ENCODE measurements at regions not wholly inside any gene's neighbourhood (a gene's known extent, or its start where the extent isn't known, plus 50 kb on each side); places are given as distances from the start of the nearest gene placed in this dataset.

DNA sequence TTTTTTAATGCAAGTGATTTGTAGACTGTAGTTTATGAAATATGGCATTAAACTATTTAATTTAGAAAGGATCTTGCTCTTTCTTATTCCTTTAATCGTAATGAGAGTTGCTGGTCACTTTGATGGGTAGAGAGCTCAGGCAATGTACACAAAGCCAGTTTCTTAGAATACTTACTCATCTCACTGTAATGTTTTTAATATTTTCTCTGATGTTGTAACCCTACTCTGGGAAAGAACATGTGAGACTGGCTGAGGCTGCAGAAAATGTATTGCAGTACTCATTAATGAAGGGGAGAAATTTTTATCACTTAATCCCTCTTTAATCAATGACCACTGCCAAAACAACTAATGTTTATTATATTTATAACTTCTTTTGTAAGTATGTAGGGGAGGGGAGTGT is 479.4 kb upstream of the KCNMB2 start (continued):
- TF ChIP-seq, protein P1, sequence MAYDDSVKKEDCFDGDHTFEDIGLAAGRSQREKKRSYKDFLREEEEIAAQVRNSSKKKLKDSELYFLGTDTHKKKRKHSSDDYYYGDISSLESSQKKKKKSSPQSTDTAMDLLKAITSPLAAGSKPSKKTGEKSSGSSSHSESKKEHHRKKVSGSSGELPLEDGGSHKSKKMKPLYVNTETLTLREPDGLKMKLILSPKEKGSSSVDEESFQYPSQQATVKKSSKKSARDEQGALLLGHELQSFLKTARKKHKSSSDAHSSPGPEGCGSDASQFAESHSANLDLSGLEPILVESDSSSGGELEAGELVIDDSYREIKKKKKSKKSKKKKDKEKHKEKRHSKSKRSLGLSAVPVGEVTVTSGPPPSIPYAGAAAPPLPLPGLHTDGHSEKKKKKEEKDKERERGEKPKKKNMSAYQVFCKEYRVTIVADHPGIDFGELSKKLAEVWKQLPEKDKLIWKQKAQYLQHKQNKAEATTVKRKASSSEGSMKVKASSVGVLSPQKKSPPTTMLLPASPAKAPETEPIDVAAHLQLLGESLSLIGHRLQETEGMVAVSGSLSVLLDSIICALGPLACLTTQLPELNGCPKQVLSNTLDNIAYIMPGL (CRISPR knock-in tag; IDR thresholded peaks at IDR 0.05), result no peak
- TF ChIP-seq JUN (CRISPR knock-in tag; IDR thresholded peaks at IDR 0.05) (no peak), EMX1 (CRISPR knock-in tag; IDR thresholded peaks at IDR 0.05) (no peak)

DNA sequence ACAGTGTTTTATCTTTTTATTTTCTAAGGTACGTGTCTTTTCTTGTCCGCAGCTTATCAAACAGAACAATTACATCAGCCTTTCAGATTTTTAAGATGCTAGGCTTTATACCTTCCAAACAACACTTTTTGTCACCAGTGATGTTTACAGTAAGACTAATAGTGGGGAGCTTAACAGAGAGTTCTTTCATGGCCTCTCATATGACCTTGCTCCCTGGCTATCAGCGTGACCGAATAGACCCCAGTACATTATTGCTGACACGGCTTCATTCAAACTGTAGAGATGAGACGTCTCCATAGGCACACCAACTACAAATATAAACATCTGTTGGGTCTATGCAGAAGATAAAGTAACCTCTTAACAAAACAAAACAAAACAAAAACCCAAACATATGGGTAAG is 477.6 kb upstream of the KCNMB2 start:
- Mint-ChIP-seq H3K4me3 (no peak overlapping the region), H3K27me3 (ENCODE audit: low read depth) (no peaks in the 10 kb centered on the region), H3K36me3 (no peaks in the 10 kb centered on the region), H3K27ac (no peak overlapping the region), H3K9me3 (no peaks in the 10 kb centered on the region), H3K4me1 (peaks cover 15% of the 10 kb centered on the region)
- no peak for DNase-seq (ENCODE audit: low spot score)
- TF ChIP-seq, protein P2, sequence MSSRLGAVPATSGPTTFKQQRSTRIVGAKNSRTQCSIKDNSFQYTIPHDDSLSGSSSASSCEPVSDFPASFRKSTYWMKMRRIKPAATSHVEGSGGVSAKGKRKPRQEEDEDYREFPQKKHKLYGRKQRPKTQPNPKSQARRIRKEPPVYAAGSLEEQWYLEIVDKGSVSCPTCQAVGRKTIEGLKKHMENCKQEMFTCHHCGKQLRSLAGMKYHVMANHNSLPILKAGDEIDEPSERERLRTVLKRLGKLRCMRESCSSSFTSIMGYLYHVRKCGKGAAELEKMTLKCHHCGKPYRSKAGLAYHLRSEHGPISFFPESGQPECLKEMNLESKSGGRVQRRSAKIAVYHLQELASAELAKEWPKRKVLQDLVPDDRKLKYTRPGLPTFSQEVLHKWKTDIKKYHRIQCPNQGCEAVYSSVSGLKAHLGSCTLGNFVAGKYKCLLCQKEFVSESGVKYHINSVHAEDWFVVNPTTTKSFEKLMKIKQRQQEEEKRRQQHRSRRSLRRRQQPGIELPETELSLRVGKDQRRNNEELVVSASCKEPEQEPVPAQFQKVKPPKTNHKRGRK (CRISPR knock-in tag; IDR thresholded peaks at IDR 0.05; ENCODE audit: borderline replicate concordance), result no peak
- no peak for TF ChIP-seq EMX1 (CRISPR knock-in tag; IDR thresholded peaks at IDR 0.05)
- no peak for TF ChIP-seq GABPB1 (CRISPR knock-in tag; IDR thresholded peaks at IDR 0.05)
- TF ChIP-seq NFATC4 (CRISPR knock-in tag; IDR thresholded peaks at IDR 0.05), result no peak
- TF ChIP-seq ZNF423 (CRISPR knock-in tag; IDR thresholded peaks at IDR 0.05), result no peak
- no peak for TF ChIP-seq SOX15 (CRISPR knock-in tag; IDR thresholded peaks at IDR 0.05)
- no peak for TF ChIP-seq JUN (CRISPR knock-in tag; IDR thresholded peaks at IDR 0.05)
- TF ChIP-seq, protein P3, sequence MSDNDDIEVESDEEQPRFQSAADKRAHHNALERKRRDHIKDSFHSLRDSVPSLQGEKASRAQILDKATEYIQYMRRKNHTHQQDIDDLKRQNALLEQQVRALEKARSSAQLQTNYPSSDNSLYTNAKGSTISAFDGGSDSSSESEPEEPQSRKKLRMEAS (CRISPR knock-in tag; IDR thresholded peaks at IDR 0.05), result no peak
- TF ChIP-seq TEAD4 (CRISPR knock-in tag; IDR thresholded peaks at IDR 0.05), result no peak
- TF ChIP-seq, protein P4, sequence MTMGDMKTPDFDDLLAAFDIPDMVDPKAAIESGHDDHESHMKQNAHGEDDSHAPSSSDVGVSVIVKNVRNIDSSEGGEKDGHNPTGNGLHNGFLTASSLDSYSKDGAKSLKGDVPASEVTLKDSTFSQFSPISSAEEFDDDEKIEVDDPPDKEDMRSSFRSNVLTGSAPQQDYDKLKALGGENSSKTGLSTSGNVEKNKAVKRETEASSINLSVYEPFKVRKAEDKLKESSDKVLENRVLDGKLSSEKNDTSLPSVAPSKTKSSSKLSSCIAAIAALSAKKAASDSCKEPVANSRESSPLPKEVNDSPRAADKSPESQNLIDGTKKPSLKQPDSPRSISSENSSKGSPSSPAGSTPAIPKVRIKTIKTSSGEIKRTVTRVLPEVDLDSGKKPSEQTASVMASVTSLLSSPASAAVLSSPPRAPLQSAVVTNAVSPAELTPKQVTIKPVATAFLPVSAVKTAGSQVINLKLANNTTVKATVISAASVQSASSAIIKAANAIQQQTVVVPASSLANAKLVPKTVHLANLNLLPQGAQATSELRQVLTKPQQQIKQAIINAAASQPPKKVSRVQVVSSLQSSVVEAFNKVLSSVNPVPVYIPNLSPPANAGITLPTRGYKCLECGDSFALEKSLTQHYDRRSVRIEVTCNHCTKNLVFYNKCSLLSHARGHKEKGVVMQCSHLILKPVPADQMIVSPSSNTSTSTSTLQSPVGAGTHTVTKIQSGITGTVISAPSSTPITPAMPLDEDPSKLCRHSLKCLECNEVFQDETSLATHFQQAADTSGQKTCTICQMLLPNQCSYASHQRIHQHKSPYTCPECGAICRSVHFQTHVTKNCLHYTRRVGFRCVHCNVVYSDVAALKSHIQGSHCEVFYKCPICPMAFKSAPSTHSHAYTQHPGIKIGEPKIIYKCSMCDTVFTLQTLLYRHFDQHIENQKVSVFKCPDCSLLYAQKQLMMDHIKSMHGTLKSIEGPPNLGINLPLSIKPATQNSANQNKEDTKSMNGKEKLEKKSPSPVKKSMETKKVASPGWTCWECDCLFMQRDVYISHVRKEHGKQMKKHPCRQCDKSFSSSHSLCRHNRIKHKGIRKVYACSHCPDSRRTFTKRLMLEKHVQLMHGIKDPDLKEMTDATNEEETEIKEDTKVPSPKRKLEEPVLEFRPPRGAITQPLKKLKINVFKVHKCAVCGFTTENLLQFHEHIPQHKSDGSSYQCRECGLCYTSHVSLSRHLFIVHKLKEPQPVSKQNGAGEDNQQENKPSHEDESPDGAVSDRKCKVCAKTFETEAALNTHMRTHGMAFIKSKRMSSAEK (CRISPR knock-in tag; IDR thresholded peaks at IDR 0.05; ENCODE audit: borderline replicate concordance), result no peak
- no peak for TF ChIP-seq ZNF232 (CRISPR knock-in tag; IDR thresholded peaks at IDR 0.05)
- TF ChIP-seq, protein P5, sequence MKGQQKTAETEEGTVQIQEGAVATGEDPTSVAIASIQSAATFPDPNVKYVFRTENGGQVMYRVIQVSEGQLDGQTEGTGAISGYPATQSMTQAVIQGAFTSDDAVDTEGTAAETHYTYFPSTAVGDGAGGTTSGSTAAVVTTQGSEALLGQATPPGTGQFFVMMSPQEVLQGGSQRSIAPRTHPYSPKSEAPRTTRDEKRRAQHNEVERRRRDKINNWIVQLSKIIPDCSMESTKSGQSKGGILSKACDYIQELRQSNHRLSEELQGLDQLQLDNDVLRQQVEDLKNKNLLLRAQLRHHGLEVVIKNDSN (CRISPR knock-in tag; IDR thresholded peaks at IDR 0.05), result no peak
- TF ChIP-seq, protein P6, sequence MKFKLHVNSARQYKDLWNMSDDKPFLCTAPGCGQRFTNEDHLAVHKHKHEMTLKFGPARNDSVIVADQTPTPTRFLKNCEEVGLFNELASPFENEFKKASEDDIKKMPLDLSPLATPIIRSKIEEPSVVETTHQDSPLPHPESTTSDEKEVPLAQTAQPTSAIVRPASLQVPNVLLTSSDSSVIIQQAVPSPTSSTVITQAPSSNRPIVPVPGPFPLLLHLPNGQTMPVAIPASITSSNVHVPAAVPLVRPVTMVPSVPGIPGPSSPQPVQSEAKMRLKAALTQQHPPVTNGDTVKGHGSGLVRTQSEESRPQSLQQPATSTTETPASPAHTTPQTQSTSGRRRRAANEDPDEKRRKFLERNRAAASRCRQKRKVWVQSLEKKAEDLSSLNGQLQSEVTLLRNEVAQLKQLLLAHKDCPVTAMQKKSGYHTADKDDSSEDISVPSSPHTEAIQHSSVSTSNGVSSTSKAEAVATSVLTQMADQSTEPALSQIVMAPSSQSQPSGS (CRISPR knock-in tag; IDR thresholded peaks at IDR 0.05; ENCODE audit: borderline replicate concordance, low read depth), result no peak
- no peak for TF ChIP-seq NFE2L1 (CRISPR knock-in tag; IDR thresholded peaks at IDR 0.05)
- no peak for TF ChIP-seq TEAD1 (CRISPR knock-in tag; IDR thresholded peaks at IDR 0.05)
- no peak for ATAC-seq
- CTCF ChIA-PET, result no interaction called here
- POLR2A ChIA-PET, result no interaction called here
